HG02588 (cell line): ENCODE measurements at regions not wholly inside any gene's neighbourhood (a gene's known extent, or its start where the extent isn't known, plus 50 kb on each side); places are given as distances from the start of the nearest gene placed in this dataset.

Source experiments
- ATAC-seq: cut with Tn5 transposase; IDR thresholded peaks from one replicate; pipeline ENCODE4 v1.9.1; 2021; ENCODE audit warnings: mild to moderate bottlenecking, moderate library complexity; ENCODE audit not compliant: unreplicated experiment

GRCh38 chr3:163039636-163040035, 1543.0 kb downstream of the OTOL1 start:
- ATAC-seq: no peak

GRCh38 chr3:163043074-163043473, 1546.5 kb downstream of the OTOL1 start:
- ATAC-seq: no peak

GRCh38 chr3:163045945-163046344, 1549.3 kb downstream of the OTOL1 start:
- no peak for ATAC-seq

GRCh38 chr3:163048881-163049280, 1552.3 kb downstream of the OTOL1 start:
- no peak for ATAC-seq

GRCh38 chr3:163056874-163057497, 1560.4 kb downstream of the OTOL1 start:
- no peak for ATAC-seq

GRCh38 chr3:163058031-163058854, 1561.6 kb downstream of the OTOL1 start:
- no peak for ATAC-seq

GRCh38 chr3:163071713-163072112, 1575.1 kb downstream of the OTOL1 start:
- no peak for ATAC-seq
